SU-DHL-6 (cell line): ENCODE measurements at regions not wholly inside any gene's neighbourhood (a gene's known extent, or its start where the extent isn't known, plus 50 kb on each side); places are given as distances from the start of the nearest gene placed in this dataset.

Experiments used
- CTCF ChIP-seq: fragments of 200-600 bp; sonication (generic); IDR thresholded peaks from one replicate; pipeline ENCODE4 v1.5.1; 2017; ENCODE audit warnings: antibody characterized with exemption, mild to moderate bottlenecking, low read length, moderate library complexity; ENCODE audit not compliant: insufficient read depth, poor library complexity, severe bottlenecking
- EZH2phosphoT487 ChIP-seq: fragments of 200-600 bp; sonication (generic), shearing (Covaris generic); conservative IDR thresholded peaks from 2 replicates; pipeline ENCODE4 v1.6.1; 2018; ENCODE audit warnings: mild to moderate bottlenecking, antibody characterized with exemption, low read length, moderate library complexity, mixed read lengths

- TF ChIP-seq CTCF (no peak), EZH2phosphoT487 (no peak)
These were observed 154.1 kb upstream of the RPL38 start for GRCh38 chr17:74049167-74049966.
